ENCODE measurements at regions not wholly inside any gene's neighbourhood (a gene's known extent, or its start where the extent isn't known, plus 50 kb on each side); places are given as distances from the start of the nearest gene placed in this dataset.

- no peaks in the 10 kb centered on the region for H3K36me3 ChIP-seq
- H3K27ac ChIP-seq = no peak overlapping the region
- no peaks in the 10 kb centered on the region for H3K4me1 ChIP-seq (ENCODE audit: control insufficient read depth in 1 of 2, insufficient read depth in 1 of 2, low read depth in 1 of 2, low read length in 1 of 2)
- H3K4me3 ChIP-seq (ENCODE audit: low read depth in 1 of 2, low read length in 1 of 2) = no peak overlapping the region
- H3K9me3 ChIP-seq = no peaks in the 10 kb centered on the region
- TF ChIP-seq, protein P1, sequence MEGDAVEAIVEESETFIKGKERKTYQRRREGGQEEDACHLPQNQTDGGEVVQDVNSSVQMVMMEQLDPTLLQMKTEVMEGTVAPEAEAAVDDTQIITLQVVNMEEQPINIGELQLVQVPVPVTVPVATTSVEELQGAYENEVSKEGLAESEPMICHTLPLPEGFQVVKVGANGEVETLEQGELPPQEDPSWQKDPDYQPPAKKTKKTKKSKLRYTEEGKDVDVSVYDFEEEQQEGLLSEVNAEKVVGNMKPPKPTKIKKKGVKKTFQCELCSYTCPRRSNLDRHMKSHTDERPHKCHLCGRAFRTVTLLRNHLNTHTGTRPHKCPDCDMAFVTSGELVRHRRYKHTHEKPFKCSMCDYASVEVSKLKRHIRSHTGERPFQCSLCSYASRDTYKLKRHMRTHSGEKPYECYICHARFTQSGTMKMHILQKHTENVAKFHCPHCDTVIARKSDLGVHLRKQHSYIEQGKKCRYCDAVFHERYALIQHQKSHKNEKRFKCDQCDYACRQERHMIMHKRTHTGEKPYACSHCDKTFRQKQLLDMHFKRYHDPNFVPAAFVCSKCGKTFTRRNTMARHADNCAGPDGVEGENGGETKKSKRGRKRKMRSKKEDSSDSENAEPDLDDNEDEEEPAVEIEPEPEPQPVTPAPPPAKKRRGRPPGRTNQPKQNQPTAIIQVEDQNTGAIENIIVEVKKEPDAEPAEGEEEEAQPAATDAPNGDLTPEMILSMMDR (IDR thresholded peaks at IDR 0.05) = no peak
- H3K27me3 ChIP-seq = no peaks in the 10 kb centered on the region
Measured at GRCh38 chr5:61245936-61246335, 83.7 kb upstream of the SMIM15 start.

- Histone ChIP-seq H3K27me3 (no peaks in the 10 kb centered on the region), H3K36me3 (no peaks in the 10 kb centered on the region), H3K4me1 (ENCODE audit: control insufficient read depth in 1 of 2, insufficient read depth in 1 of 2, low read depth in 1 of 2, low read length in 1 of 2) (no peaks in the 10 kb centered on the region), H3K27ac (no peak overlapping the region), H3K9me3 (no peaks in the 10 kb centered on the region), H3K4me3 (ENCODE audit: low read depth in 1 of 2, low read length in 1 of 2) (no peak overlapping the region)
- TF ChIP-seq, protein P1 (IDR thresholded peaks at IDR 0.05) = no peak
Measured at GRCh38 chr5:61246768-61247307, 84.6 kb upstream of the SMIM15 start.

- no peaks in the 10 kb centered on the region for H3K9me3 ChIP-seq
- no peaks in the 10 kb centered on the region for H3K36me3 ChIP-seq
- H3K4me3 ChIP-seq (ENCODE audit: low read depth in 1 of 2, low read length in 1 of 2) = no peak overlapping the region
- H3K4me1 ChIP-seq (ENCODE audit: control insufficient read depth in 1 of 2, insufficient read depth in 1 of 2, low read depth in 1 of 2, low read length in 1 of 2) = no peaks in the 10 kb centered on the region
- no peak overlapping the region for H3K27ac ChIP-seq
- H3K27me3 ChIP-seq = no peaks in the 10 kb centered on the region
- TF ChIP-seq, protein P1 (IDR thresholded peaks at IDR 0.05) = no peak
Measured at GRCh38 chr5:61251874-61252642, 80.0 kb upstream of the ZSWIM6 start.

- no peaks in the 10 kb centered on the region for H3K36me3 ChIP-seq
- H3K4me3 ChIP-seq (ENCODE audit: low read depth in 1 of 2, low read length in 1 of 2) = no peak overlapping the region
- no peaks in the 10 kb centered on the region for H3K9me3 ChIP-seq
- H3K27ac ChIP-seq = no peak overlapping the region
- TF ChIP-seq, protein P1 (IDR thresholded peaks at IDR 0.05) = no peak
- H3K27me3 ChIP-seq = no peaks in the 10 kb centered on the region
- H3K4me1 ChIP-seq (ENCODE audit: control insufficient read depth in 1 of 2, insufficient read depth in 1 of 2, low read depth in 1 of 2, low read length in 1 of 2) = no peaks in the 10 kb centered on the region
Measured at GRCh38 chr5:61252643-61252925, 79.5 kb upstream of the ZSWIM6 start.

- no peaks in the 10 kb centered on the region for H3K27me3 ChIP-seq
- no peak overlapping the region for H3K4me3 ChIP-seq (ENCODE audit: low read depth in 1 of 2, low read length in 1 of 2)
- no peaks in the 10 kb centered on the region for H3K4me1 ChIP-seq (ENCODE audit: control insufficient read depth in 1 of 2, insufficient read depth in 1 of 2, low read depth in 1 of 2, low read length in 1 of 2)
- TF ChIP-seq, protein P1 (IDR thresholded peaks at IDR 0.05) = no peak
- H3K9me3 ChIP-seq = no peaks in the 10 kb centered on the region
- H3K27ac ChIP-seq = no peak overlapping the region
- H3K36me3 ChIP-seq = no peaks in the 10 kb centered on the region
Measured at GRCh38 chr5:61253547-61253946, 78.5 kb upstream of the ZSWIM6 start.

Measured in neutrophil (primary cell).